Putamen (tissue), 1 donor: ENCODE measurements at regions not wholly inside any gene's neighbourhood (a gene's known extent, or its start where the extent isn't known, plus 50 kb on each side); places are given as distances from the start of the nearest gene placed in this dataset.

Source experiments
- DNase-seq: peaks from one replicate; pipeline ENCODE4 v3.0.0-alpha.2; 2016; ENCODE audit warnings: low spot score

DNA sequence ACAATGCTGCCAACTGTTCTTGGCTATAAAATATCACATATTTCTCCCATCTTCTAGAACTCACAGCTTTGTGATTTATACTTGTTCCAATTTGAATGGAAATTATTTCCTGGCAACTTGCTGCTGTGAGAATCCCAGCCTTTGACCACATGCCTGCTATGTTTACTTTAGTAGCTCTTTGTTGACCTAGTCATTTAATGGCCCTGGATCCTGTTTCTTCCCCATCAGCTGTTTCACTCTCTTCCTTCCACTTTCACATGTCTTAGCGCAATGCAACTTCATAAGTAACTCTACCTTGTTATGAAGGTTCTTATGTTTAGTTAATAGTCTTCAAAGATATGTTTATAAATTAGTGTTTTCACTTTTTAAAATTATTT is 1973.6 kb upstream of the AGA start:
- DNase-seq, result no peak

DNA sequence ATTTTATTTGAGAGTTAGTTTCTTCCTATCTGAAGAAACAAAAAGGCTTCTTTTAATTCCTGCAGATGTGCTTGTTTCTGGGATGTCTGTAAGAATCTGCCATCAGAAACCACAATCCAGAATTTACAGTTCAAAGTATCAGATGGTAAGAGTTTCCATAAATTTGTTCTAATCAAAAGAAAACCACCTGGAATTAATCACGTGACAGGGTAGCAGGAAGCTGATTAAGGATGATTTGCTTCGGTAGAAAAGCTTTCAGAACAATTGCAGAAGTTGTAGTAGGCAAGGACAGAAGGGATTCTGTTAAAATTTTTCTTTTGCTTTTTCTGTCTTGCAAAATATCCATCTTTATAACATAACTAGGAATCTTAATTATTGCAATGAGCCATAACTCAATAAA is 1975.1 kb upstream of the AGA start:
- DNase-seq, result no peak

GRCh38 chr4:179437962-179438361 is 1995.7 kb upstream of the AGA start:
- no peak for DNase-seq

DNA sequence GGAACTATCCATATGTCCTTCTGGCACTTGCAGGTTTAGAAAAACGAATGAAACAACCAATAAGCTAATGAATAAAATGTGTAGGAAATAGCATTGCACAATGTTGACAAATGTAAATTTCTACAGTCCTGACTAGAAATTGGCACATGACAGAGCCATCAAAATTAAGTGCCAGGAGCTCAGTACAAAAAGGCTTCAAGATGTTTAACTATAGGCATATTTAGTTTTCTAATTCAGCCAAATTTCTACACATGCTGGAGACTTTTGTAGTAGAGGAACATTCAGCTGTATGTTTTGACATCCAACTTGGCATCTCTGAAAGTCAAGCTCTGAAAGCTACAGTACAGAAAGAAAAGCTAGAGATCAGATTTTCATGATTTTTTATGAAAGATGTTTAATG is 1999.4 kb upstream of the AGA start:
- DNase-seq, result peak; percentile 4

DNA sequence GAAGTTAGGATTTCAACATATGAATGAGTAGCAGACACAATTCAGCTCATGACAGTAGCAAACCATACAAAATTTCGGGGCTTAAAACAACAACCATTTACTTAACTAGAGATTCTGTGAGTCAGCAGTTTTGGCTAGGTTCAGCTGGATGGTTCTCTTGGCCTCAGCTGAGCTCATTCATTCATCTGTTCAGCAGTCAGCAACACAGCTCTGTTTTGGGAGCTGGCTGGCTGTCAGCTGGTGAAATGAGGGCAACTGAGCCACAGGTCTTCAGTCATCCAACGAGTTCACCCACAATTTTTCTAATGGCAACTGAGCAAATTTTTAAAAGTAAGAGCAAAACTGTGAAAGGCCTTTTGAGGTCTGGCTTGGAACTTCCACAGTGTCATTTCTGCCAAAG is 2005.1 kb upstream of the AGA start:
- peak; percentile 8 for DNase-seq

GRCh38 chr4:179465131-179465797 is 2023.0 kb upstream of the AGA start:
- DNase-seq, result no peak

- no peak for DNase-seq
Observed at GRCh38 chr4:179467878-179468277, 2025.6 kb upstream of the AGA start.

- no peak for DNase-seq
Observed at GRCh38 chr4:179472164-179472563, 2029.9 kb upstream of the AGA start.

GRCh38 chr4:179478608-179479007 is 2036.4 kb upstream of the AGA start:
- no peak for DNase-seq

DNA sequence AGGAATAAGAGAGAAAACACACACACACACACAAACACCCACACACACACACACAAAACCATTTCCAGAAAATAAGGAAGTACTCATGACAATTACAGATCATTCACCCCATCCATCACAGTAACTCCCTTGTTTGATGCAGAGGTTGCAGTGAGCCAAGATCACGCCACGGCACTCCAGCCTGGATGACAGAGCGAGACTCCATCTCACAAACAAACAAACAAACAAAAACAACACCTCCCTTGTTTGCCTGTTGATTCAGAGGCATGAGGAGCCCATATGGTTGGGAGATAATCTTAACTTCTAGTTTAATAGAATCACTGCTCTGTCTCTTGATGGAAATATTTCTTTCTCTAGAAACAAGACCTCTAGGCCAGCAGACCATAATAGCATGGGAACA is 2043.5 kb upstream of the AGA start:
- DNase-seq, result no peak

DNA sequence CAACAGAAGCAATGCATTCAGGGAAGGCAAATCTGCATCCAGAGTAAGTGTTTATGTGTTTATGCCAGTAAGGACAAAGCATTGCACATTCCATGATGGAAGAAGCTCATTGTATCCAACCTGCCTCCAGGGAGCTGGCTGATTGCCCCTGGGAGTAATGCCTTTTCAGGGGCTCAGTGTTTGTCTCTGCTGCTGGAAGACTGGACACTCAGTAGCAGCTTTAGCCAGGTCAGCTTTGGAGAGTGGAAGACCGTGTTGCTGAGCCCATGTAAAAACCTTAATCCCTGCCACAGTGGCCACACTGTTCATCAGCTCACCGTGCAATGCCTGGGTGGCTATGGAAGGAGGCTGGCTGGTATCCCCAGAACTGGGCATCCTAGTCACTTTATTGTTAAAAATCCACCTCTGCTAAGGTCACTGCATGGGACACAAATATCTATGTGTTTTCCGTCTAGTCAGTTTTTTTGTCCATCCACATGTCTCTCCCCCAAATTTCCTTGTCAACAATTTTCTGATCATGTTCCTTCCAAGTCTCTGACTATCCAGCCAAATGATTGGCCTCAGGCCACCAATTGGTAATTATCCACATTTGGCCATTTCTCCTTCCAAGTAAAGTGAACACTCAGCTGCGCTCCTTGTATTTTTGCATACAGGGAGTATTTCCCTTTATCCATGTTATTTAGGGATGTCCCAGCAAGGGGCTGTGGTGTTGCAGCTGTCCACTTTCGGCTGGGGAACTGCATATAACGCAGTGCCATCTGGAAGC is 2044.5 kb upstream of the AGA start:
- DNase-seq, result no peak

DNA sequence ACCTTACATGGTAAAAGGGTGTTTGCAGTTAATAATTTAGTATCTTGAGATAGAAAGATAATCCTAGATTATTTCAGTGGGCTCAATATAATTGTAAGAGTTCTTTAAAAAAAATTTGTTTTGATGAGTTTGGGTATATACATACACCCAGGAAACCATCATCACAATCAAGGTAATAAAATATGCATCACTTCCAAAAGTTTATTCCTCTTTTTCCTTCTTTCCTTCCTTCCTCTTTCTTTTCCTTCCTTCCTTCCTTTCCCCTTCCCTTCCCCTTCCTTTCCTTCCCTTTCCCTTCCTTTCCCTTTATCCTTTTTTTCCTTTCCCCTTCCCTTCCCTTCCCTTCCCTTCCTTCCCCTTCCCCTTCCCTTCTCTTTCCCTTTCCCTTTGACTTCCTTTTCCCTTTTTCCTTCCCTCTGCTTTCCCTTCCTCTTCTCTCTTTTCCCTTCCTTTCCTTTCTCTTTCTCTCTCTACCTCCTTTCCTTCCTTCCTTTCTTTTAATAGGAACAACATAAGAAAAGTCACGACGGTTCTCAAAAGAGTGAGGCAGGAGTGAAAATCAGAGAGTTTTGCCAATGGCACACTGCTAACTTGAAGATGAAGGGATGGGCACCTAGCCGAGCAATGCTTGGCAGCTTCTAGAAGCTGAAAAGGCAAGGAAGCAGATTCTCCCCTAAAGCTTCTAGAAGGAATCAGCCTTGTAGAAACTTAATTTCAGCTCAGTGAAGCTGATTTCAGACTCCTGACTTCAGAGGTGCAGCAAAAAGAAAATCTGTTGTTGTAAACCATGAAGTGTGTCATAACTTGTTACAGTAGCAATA is 2050.2 kb upstream of the AGA start:
- no peak for DNase-seq

- no peak for DNase-seq
Observed at GRCh38 chr4:179503976-179504375, 2061.7 kb upstream of the AGA start.

DNA sequence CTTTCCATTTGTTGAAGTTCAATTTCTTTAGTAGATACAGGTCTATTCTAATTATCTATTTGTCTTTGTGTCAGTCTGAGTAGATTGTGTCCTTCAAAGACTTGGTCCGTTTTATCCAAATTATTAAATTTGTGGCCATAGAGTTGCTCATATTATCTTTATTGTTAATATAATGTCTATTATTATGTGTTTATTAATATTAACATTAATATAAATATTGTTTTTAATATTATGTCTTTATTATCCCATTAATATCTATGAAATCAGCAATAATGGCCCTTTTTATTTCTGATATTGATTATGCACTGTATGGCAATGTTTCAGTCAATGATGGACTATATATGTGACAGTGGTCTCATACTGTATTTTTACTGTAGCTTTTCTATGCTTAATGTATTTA is 2067.3 kb upstream of the AGA start:
- no peak for DNase-seq

DNA sequence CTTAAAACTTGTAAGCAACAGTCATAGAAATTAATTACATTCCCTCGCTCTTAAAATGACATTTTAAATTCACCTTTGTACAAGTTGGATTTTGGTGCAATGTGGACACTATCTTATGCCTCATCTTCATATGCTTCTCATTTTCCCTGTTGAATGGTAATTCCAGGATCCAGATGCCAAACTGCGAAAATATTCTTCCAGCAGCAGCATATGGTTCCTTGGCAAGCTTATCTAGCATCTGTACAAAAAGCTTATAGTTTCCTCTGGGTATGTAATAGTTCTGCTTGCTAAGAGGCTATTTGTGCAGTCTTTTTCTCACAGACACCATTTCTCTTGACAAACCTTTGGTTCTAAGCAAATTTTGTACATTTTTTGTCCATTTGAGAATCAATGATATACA is 2079.7 kb upstream of the AGA start:
- DNase-seq, result no peak

GRCh38 chr4:179530958-179531357 is 2088.7 kb upstream of the AGA start:
- peak; percentile 16 for DNase-seq

DNA sequence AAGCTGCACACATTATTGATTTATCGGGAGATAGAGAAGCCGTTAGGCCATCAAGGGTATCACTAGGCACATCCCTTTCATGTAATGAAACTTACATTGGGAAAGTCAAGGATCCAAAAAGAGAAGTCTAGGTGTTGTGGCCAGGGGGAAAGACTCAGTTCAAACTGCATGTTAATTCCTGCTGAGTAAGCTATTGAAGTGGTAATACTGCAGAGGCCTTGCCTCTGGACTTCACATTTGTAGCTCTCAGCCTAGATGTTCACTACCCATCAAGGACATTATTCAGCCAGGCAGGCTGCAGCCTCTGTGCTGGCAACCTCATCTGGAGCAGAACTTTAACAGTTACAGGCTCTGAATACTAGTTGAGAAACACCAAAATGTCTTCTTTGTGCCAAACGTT is 2094.5 kb upstream of the AGA start:
- no peak for DNase-seq

GRCh38 chr4:179539641-179540040 is 2097.4 kb upstream of the AGA start:
- DNase-seq, result no peak

GRCh38 chr4:179543771-179544170 is 2101.5 kb upstream of the AGA start:
- no peak for DNase-seq

DNA sequence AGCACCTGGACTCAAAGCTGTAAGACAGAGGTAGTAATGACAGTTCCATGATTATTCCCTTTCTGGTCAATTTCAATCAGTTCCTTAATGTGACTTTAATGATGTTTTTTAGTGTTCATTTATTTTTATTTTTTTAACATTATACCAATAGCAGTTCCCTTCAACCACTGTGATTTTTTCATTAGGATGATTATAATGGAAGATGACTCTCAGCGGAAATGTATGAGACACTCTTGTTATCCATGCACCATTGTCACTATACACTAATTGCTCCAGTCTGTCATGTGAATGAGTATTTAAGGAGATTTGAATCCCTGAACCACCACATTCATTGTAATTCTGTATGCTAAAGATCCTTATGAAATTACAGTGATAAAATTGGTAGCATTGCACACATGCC is 2102.3 kb upstream of the AGA start:
- no peak for DNase-seq

- DNase-seq, result no peak
Observed at GRCh38 chr4:179552131-179552530, 2109.9 kb upstream of the AGA start.

- no peak for DNase-seq
Observed at GRCh38 chr4:179563741-179564140, 2121.5 kb upstream of the AGA start.

- no peak for DNase-seq
Observed at GRCh38 chr4:179569549-179569948, 2127.3 kb upstream of the AGA start.
